ENCODE measurements at regions not wholly inside any gene's neighbourhood (a gene's known extent, or its start where the extent isn't known, plus 50 kb on each side); places are given as distances from the start of the nearest gene placed in this dataset.

DNA sequence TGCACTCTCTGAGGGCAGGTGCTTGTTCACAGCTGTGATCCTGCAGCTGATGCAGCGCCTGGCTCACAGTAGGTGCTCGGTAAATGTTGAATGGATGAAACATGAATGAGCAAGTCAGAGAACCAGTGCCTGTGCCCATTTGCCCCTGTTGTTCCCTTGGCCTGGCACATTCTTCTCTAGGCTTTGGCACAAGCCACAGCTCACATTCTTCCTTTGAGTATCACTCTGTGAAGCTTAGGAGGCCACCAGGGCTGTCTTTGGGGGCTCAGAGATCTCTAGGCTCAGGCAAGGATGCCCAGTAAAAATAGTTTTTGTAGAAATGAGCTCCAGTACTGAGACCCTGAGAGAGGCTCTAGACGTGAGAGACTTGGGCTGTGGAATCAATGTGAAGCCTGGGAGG is 144.6 kb upstream of the NAV2 start:
- peaks cover 0 to 5% (median 3%) of the 10 kb centered on the region in 3 donors for H3K4me1 ChIP-seq (ENCODE audit: control insufficient read depth in 3 of 3, insufficient read depth in 3 of 3, low read length in 3 of 3)
- no peak overlapping the region for H3K27ac ChIP-seq (ENCODE audit: low read depth, low read length)
- H3K9me3 ChIP-seq (ENCODE audit: control insufficient read depth in 3 of 3, low read length in 3 of 3) = no peaks in the 10 kb centered on the region
- H3K9ac ChIP-seq (ENCODE audit: low read depth in 1 of 3, low read length in 3 of 3) = no peak overlapping the region
- H3K27me3 ChIP-seq (ENCODE audit: control insufficient read depth in 3 of 3, insufficient read depth in 3 of 3, low read length in 3 of 3) = no peaks in the 10 kb centered on the region
- H3K4me3 ChIP-seq (ENCODE audit: low read length in 3 of 3) = no peak overlapping the region
- no peaks in the 10 kb centered on the region for H3K36me3 ChIP-seq (ENCODE audit: control insufficient read depth in 3 of 3, insufficient read depth in 3 of 3, low read length in 3 of 3)

DNA sequence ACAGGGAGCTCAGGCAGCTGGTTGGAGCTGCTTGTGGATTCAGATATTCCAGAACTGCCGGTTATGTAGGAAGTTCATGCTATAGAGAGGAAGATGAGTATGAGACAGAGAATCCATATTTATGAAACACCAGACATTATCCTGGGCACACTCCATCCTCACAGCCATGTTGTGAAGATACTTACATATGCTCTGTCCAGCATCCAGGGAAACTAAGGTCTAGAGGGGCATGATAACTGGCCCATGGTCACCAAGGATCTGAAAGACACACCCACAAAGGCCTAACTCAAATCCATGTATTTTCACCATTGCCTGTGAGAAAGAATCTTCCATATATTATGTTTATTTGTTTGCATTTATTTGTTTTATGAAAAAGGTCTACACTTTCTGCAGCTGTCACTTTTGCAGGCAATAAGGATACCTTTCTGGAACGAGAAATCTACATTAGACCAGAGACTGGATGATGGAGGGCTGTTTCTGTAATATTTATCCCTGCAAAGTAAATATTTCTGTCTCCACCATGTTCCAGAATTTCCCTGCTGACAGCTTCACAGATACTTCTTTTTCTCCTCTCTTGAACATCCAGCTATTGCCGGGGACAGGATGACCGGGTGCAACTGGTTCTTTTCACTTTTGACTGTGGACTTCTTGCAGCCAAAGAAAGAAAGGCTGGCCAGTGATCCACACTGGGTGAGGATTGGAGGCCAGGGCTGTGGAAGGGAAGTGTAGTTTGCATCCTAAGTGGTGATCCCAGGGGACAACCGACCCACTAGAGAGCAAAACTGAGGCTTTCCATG is 145.9 kb upstream of the NAV2 start:
- Histone ChIP-seq H3K9me3 (ENCODE audit: control insufficient read depth in 3 of 3, low read length in 3 of 3) (no peaks in the 10 kb centered on the region), H3K4me1 (ENCODE audit: control insufficient read depth in 3 of 3, insufficient read depth in 3 of 3, low read length in 3 of 3) (peaks cover 0 to 5% (median 3%) of the 10 kb centered on the region in 3 donors), H3K36me3 (ENCODE audit: control insufficient read depth in 3 of 3, insufficient read depth in 3 of 3, low read length in 3 of 3) (no peaks in the 10 kb centered on the region), H3K27me3 (ENCODE audit: control insufficient read depth in 3 of 3, insufficient read depth in 3 of 3, low read length in 3 of 3) (no peaks in the 10 kb centered on the region), H3K27ac (ENCODE audit: low read depth, low read length) (no peak overlapping the region), H3K4me3 (ENCODE audit: low read length in 3 of 3) (no peak overlapping the region), H3K9ac (ENCODE audit: low read depth in 1 of 3, low read length in 3 of 3) (no peak overlapping the region)

DNA sequence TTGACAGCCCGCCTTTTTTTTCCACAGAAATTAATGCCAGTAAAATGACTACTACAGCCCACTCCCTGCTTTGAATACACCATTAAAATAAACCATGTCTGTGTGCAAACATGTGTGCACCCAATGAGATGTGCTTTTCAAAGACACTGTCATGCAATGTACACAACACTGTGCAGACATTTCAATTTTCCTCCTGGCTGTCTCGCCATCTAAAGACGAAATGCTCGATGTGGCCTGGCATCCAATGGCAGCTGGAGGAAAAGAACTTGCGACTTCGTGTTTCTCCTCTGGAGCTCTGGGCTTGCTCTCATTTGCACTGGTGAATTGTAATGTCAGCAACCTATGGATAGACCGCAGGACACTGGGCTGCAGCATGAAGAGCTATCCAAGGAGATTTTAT is 147.0 kb upstream of the NAV2 start:
- Histone ChIP-seq H3K9ac (ENCODE audit: low read depth in 1 of 3, low read length in 3 of 3) (no peak overlapping the region), H3K36me3 (ENCODE audit: control insufficient read depth in 3 of 3, insufficient read depth in 3 of 3, low read length in 3 of 3) (no peaks in the 10 kb centered on the region), H3K9me3 (ENCODE audit: control insufficient read depth in 3 of 3, low read length in 3 of 3) (no peaks in the 10 kb centered on the region), H3K27ac (ENCODE audit: low read depth, low read length) (no peak overlapping the region), H3K4me1 (ENCODE audit: control insufficient read depth in 3 of 3, insufficient read depth in 3 of 3, low read length in 3 of 3) (peaks cover 0 to 5% (median 3%) of the 10 kb centered on the region in 3 donors), H3K4me3 (ENCODE audit: low read length in 3 of 3) (no peak overlapping the region), H3K27me3 (ENCODE audit: control insufficient read depth in 3 of 3, insufficient read depth in 3 of 3, low read length in 3 of 3) (no peaks in the 10 kb centered on the region)

DNA sequence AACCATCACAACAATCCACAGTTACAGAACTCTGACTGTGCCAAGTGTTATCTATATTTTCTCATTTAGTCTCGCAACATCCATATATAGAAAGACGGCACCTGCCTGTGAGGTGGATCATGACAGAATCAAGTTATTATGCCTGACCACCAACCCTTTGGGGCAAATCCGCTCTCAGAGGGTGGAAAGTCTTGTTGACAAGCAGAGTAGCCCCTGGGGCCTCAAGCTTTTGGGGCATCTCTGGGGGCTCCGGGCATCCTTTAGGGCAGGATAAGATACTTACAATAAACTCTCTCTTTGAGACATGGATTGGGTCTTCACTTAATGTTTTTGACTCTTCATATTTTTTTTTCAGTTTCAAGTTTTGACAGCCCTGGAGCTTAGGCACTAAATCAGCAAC is 150.5 kb upstream of the NAV2 start:
- no peaks in the 10 kb centered on the region for H3K9me3 ChIP-seq (ENCODE audit: control insufficient read depth in 3 of 3, low read length in 3 of 3)
- H3K36me3 ChIP-seq (ENCODE audit: control insufficient read depth in 3 of 3, insufficient read depth in 3 of 3, low read length in 3 of 3) = no peaks in the 10 kb centered on the region

DNA sequence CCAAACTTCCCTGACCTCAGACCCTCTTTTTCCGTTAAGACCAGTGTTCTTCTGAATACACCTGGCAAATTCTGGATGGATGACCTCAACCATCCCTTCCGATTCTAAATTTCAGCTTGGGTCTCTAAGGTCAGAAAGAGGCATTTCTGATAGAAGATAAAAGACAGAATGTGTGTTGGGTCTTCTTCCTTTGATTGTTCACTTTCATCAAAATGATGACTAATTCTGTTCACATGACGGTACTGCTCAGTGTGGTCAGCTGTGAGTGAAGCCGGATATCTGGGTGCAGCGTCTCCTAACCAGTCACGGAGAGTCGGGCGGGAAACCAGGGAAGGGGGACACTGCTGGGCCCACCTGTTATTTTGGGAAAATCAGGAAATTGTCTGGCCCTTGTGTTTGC is 151.6 kb upstream of the NAV2 start:
- Histone ChIP-seq H3K36me3 (ENCODE audit: control insufficient read depth in 3 of 3, insufficient read depth in 3 of 3, low read length in 3 of 3) (no peaks in the 10 kb centered on the region), H3K9ac (ENCODE audit: low read depth in 1 of 3, low read length in 3 of 3) (no peak overlapping the region), H3K4me3 (ENCODE audit: low read length in 3 of 3) (no peak overlapping the region), H3K9me3 (ENCODE audit: control insufficient read depth in 3 of 3, low read length in 3 of 3) (no peaks in the 10 kb centered on the region), H3K27me3 (ENCODE audit: control insufficient read depth in 3 of 3, insufficient read depth in 3 of 3, low read length in 3 of 3) (no peaks in the 10 kb centered on the region), H3K4me1 (ENCODE audit: control insufficient read depth in 3 of 3, insufficient read depth in 3 of 3, low read length in 3 of 3) (peaks cover 0 to 8% (median 3%) of the 10 kb centered on the region in 3 donors), H3K27ac (ENCODE audit: low read depth, low read length) (no peak overlapping the region)

More for the DNA sequence above, 150.5 kb upstream of the NAV2 start:
- peaks cover 0 to 8% (median 3%) of the 10 kb centered on the region in 3 donors for H3K4me1 ChIP-seq (ENCODE audit: control insufficient read depth in 3 of 3, insufficient read depth in 3 of 3, low read length in 3 of 3)
- H3K27ac ChIP-seq (ENCODE audit: low read depth, low read length) = no peak overlapping the region
- no peaks in the 10 kb centered on the region for H3K27me3 ChIP-seq (ENCODE audit: control insufficient read depth in 3 of 3, insufficient read depth in 3 of 3, low read length in 3 of 3)
- no peak overlapping the region for H3K4me3 ChIP-seq (ENCODE audit: low read length in 3 of 3)
- no peak overlapping the region for H3K9ac ChIP-seq (ENCODE audit: low read depth in 1 of 3, low read length in 3 of 3)

DNA sequence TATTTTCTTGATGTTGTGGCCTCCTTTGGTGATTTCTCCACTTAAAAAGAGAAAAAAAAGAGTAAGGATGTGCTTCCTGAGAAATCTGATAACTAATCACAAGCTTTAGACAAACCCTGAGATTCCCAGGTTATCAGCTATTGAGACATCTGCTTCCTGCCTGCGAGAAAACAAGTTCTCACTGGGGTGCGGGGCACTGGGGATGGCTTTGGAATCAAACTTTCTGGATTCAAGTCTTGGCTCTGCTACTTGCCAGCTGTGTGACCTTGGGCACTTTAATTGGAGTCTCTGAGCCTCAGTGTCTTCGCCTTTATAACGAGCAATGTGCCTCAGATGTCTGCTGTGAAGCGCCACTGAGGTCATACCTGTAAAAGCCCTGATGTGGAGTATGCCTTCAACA is 152.5 kb upstream of the NAV2 start:
- no peaks in the 10 kb centered on the region for H3K9me3 ChIP-seq (ENCODE audit: control insufficient read depth in 3 of 3, low read length in 3 of 3)
- peaks cover 0 to 8% (median 3%) of the 10 kb centered on the region in 3 donors for H3K4me1 ChIP-seq (ENCODE audit: control insufficient read depth in 3 of 3, insufficient read depth in 3 of 3, low read length in 3 of 3)
- H3K27me3 ChIP-seq (ENCODE audit: control insufficient read depth in 3 of 3, insufficient read depth in 3 of 3, low read length in 3 of 3) = no peaks in the 10 kb centered on the region
- no peak overlapping the region for H3K4me3 ChIP-seq (ENCODE audit: low read length in 3 of 3)
- no peak overlapping the region for H3K27ac ChIP-seq (ENCODE audit: low read depth, low read length)
- no peaks in the 10 kb centered on the region for H3K36me3 ChIP-seq (ENCODE audit: control insufficient read depth in 3 of 3, insufficient read depth in 3 of 3, low read length in 3 of 3)
- H3K9ac ChIP-seq (ENCODE audit: low read depth in 1 of 3, low read length in 3 of 3) = no peak overlapping the region

DNA sequence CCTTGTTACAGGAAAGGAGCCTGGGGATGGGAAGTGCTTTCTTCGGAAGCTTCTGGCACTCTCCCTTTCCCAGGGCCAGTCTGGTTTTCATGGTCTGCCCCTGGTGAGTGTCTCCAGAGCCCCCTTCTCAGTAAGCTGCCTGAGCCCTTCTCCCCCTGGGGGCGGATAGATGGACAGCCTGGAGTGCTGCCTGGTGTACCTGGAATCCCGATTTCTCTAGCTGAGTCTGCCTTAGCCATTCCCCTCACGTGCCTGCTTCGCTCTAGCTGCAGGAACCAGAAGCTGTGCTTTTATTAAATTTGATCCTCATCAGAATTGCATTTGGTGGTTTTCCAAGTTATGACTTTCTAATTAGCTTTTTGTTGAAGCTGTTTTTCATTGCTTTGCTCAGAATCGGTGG is 152.9 kb upstream of the NAV2 start:
- H3K4me3 ChIP-seq (ENCODE audit: low read length in 3 of 3) = no peak overlapping the region
- H3K27ac ChIP-seq (ENCODE audit: low read depth, low read length) = no peak overlapping the region
- no peaks in the 10 kb centered on the region for H3K36me3 ChIP-seq (ENCODE audit: control insufficient read depth in 3 of 3, insufficient read depth in 3 of 3, low read length in 3 of 3)
- no peaks in the 10 kb centered on the region for H3K27me3 ChIP-seq (ENCODE audit: control insufficient read depth in 3 of 3, insufficient read depth in 3 of 3, low read length in 3 of 3)
- H3K4me1 ChIP-seq (ENCODE audit: control insufficient read depth in 3 of 3, insufficient read depth in 3 of 3, low read length in 3 of 3) = peaks cover 0 to 8% (median 3%) of the 10 kb centered on the region in 3 donors
- H3K9me3 ChIP-seq (ENCODE audit: control insufficient read depth in 3 of 3, low read length in 3 of 3) = no peaks in the 10 kb centered on the region
- H3K9ac ChIP-seq (ENCODE audit: low read depth in 1 of 3, low read length in 3 of 3) = no peak overlapping the region

DNA sequence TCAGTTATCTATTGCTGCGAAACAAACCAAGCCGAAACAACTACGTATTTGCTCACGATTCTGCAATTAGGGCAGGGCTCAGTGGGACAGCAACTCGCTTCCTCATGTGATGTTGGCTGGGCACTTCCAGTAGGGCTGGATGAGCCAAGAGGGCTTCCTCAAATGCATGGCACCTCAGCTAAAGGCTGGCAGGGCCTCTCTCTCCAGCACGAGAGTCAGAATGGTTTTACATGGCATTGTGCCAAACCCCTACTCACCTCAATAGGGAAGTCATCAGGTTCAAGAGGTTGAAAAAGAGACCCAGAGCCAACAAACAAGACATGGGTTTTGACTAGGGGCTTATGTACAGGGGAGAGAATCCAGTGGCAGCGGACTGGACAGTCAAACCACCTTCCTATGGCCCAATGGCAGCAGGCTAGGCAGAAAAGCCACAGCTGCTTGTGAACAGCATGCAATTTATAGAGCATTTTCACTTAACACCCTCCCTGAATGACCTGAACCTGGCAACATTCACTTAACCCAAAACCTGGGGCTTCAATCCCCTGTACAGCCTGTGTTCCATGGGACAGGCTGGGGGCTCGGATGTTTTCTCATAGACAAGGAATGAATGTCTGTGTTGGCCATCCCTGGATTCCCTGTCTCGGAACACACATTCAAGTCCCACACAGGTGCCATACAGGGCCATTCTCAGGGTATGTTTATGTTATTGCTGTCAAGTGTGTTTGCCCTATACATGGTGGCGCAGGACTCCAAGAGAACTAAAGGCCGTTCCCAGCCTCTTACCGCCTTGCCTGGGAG is 154.2 kb upstream of the NAV2 start:
- no peaks in the 10 kb centered on the region for H3K27me3 ChIP-seq (ENCODE audit: control insufficient read depth in 3 of 3, insufficient read depth in 3 of 3, low read length in 3 of 3)
- H3K9ac ChIP-seq (ENCODE audit: low read depth in 1 of 3, low read length in 3 of 3) = no peak overlapping the region
- H3K9me3 ChIP-seq (ENCODE audit: control insufficient read depth in 3 of 3, low read length in 3 of 3) = no peaks in the 10 kb centered on the region

DNA sequence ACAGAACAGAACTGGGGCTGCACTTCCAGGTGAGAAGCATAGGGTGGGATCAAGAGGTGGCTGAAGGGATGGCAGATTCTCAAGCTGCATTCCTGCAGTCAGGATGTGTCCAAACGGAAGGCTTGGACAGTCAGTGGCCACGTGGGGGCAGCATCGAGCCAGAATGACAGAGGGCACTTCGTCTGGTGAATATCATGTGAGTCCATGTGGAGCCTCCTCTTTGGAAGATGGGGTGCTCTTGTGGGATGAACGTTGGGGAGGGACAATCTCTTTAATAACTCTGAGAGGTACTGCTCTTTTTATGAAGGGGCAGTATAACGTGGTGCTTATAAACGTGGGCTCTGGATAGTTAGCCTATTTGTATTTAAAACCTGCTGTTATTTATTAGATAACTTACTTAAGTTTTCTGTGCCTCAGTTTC is 154.9 kb upstream of the NAV2 start:
- H3K4me1 ChIP-seq (ENCODE audit: control insufficient read depth in 3 of 3, insufficient read depth in 3 of 3, low read length in 3 of 3) = peaks cover 0 to 5% (median 3%) of the 10 kb centered on the region in 3 donors
- H3K36me3 ChIP-seq (ENCODE audit: control insufficient read depth in 3 of 3, insufficient read depth in 3 of 3, low read length in 3 of 3) = no peaks in the 10 kb centered on the region
- no peak overlapping the region for H3K27ac ChIP-seq (ENCODE audit: low read depth, low read length)
- H3K9ac ChIP-seq (ENCODE audit: low read depth in 1 of 3, low read length in 3 of 3) = no peak overlapping the region
- no peaks in the 10 kb centered on the region for H3K27me3 ChIP-seq (ENCODE audit: control insufficient read depth in 3 of 3, insufficient read depth in 3 of 3, low read length in 3 of 3)
- H3K4me3 ChIP-seq (ENCODE audit: low read length in 3 of 3) = no peak overlapping the region
- no peaks in the 10 kb centered on the region for H3K9me3 ChIP-seq (ENCODE audit: control insufficient read depth in 3 of 3, low read length in 3 of 3)

More for the DNA sequence above, 154.2 kb upstream of the NAV2 start:
- Histone ChIP-seq H3K4me3 (ENCODE audit: low read length in 3 of 3) (no peak overlapping the region), H3K27ac (ENCODE audit: low read depth, low read length) (no peak overlapping the region), H3K4me1 (ENCODE audit: control insufficient read depth in 3 of 3, insufficient read depth in 3 of 3, low read length in 3 of 3) (peaks cover 0 to 5% (median 3%) of the 10 kb centered on the region in 3 donors), H3K36me3 (ENCODE audit: control insufficient read depth in 3 of 3, insufficient read depth in 3 of 3, low read length in 3 of 3) (no peaks in the 10 kb centered on the region)

DNA sequence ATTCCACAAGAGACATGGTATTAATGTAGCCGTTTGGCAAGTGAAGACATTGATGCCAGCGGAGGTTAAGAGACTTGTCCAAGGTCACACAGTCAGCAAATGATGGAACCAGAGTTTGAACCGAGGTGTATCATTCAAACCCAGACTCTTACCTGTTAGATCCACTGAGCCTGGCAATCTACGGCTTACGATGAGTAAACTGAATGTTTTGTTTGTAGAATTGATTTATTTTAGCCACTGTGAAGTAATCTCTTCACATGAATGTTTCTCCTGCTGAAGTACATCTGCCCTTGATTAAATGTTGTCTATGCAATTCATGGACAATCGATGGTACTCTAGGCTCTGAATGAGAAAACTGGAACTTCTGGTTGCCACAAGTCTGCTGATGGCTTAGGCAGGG is 155.5 kb upstream of the NAV2 start:
- Histone ChIP-seq H3K4me3 (ENCODE audit: low read length in 3 of 3) (no peak overlapping the region), H3K36me3 (ENCODE audit: control insufficient read depth in 3 of 3, insufficient read depth in 3 of 3, low read length in 3 of 3) (no peaks in the 10 kb centered on the region), H3K4me1 (ENCODE audit: control insufficient read depth in 3 of 3, insufficient read depth in 3 of 3, low read length in 3 of 3) (peaks cover 0 to 5% (median 3%) of the 10 kb centered on the region in 3 donors), H3K27me3 (ENCODE audit: control insufficient read depth in 3 of 3, insufficient read depth in 3 of 3, low read length in 3 of 3) (no peaks in the 10 kb centered on the region), H3K9ac (ENCODE audit: low read depth in 1 of 3, low read length in 3 of 3) (no peak overlapping the region), H3K9me3 (ENCODE audit: control insufficient read depth in 3 of 3, low read length in 3 of 3) (no peaks in the 10 kb centered on the region), H3K27ac (ENCODE audit: low read depth, low read length) (no peak overlapping the region)
